Esophagus muscularis mucosa (tissue), 4 donors: ENCODE measurements at regions not wholly inside any gene's neighbourhood (a gene's known extent, or its start where the extent isn't known, plus 50 kb on each side); places are given as distances from the start of the nearest gene placed in this dataset.

ENCODE experiments used
- EP300 ChIP-seq: sonication (generic); formaldehyde crosslinking; IDR thresholded peaks from one replicate; pipeline ENCODE4 v1.6.1; 2017; ENCODE audit warnings: antibody characterized with exemption
- POLR2A ChIP-seq: fragments of 450-650 bp; IDR thresholded peaks from one replicate; pipeline ENCODE4 v1.6.1; 2017; ENCODE audit warnings: antibody characterized with exemption, moderate library complexity, mild to moderate bottlenecking, low read depth
- POLR2AphosphoS5 ChIP-seq, 2 donors: sonication (generic); formaldehyde crosslinking; IDR thresholded peaks; one replicate each; pipeline ENCODE4 v1.6.1; 2017; ENCODE audit warnings: antibody characterized with exemption in 2 of 2
- TF ChIP-seq, protein P1 (sequence below), 3 experiments: fragments of 200-600 bp in 2 of 3; fragments of 450-650 bp in 1 of 3; sonication (generic) in 2 of 3; IDR thresholded peaks; one replicate each; pipeline ENCODE4 v1.5.1; 2017 to 2019; ENCODE audit warnings: antibody characterized with exemption in 3 of 3, mild to moderate bottlenecking in 2 of 3, moderate library complexity in 1 of 3

DNA sequence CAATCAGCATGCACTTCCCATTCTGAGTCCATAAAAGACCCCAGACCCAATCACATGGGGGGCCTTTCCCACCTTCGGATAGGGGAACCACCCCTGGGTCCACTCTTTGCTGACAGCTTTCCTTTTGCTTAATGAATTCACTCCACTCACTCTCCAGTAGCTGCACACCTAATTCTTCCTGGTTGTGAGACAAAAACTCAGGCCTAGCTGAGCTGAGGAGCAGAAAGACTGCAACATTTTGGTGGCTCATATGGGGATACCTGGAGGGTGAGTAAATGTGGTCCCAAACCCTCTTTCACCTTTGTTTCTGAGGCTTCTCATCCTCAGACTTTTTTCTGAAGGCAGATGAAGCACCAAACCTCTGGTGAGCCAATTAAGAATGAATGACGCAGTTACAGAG lies 138.1 kb downstream of the WDR11 start:
- TF ChIP-seq, protein P1, sequence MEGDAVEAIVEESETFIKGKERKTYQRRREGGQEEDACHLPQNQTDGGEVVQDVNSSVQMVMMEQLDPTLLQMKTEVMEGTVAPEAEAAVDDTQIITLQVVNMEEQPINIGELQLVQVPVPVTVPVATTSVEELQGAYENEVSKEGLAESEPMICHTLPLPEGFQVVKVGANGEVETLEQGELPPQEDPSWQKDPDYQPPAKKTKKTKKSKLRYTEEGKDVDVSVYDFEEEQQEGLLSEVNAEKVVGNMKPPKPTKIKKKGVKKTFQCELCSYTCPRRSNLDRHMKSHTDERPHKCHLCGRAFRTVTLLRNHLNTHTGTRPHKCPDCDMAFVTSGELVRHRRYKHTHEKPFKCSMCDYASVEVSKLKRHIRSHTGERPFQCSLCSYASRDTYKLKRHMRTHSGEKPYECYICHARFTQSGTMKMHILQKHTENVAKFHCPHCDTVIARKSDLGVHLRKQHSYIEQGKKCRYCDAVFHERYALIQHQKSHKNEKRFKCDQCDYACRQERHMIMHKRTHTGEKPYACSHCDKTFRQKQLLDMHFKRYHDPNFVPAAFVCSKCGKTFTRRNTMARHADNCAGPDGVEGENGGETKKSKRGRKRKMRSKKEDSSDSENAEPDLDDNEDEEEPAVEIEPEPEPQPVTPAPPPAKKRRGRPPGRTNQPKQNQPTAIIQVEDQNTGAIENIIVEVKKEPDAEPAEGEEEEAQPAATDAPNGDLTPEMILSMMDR (IDR thresholded peaks at IDR 0.05): no peak
- no peak for TF ChIP-seq POLR2AphosphoS5 (IDR thresholded peaks at IDR 0.05)
- no peak for TF ChIP-seq POLR2A
- TF ChIP-seq EP300: no peak
